HG03469 (cell line): ENCODE measurements at regions not wholly inside any gene's neighbourhood (a gene's known extent, or its start where the extent isn't known, plus 50 kb on each side); places are given as distances from the start of the nearest gene placed in this dataset.

Experiments used
- ATAC-seq: cut with Tn5 transposase; IDR thresholded peaks from one replicate; pipeline ENCODE4 v1.9.1; 2021; ENCODE audit warnings: mild to moderate bottlenecking, moderate library complexity, moderate number of reproducible peaks; ENCODE audit not compliant: unreplicated experiment

DNA sequence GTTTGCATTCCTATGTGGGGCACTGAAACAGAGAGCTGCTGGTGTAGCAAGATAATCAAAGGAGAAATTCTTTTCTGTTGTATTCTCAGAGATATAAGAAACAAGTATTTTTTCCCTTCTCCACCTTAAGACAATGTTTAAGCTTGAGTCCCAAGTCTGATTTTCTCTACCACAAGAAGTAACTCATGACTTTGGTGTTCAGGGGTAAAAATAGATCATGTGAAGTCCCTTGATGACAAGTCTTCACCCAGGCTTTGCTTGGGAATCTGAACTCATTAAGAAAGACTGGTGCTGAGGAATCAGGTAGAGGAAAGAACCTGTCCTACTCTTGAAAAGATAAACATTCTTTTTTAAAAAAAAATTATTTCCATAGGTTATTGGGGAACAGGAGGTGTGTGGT is 205.6 kb downstream of the ALDH8A1 start:
- no peak for ATAC-seq

DNA sequence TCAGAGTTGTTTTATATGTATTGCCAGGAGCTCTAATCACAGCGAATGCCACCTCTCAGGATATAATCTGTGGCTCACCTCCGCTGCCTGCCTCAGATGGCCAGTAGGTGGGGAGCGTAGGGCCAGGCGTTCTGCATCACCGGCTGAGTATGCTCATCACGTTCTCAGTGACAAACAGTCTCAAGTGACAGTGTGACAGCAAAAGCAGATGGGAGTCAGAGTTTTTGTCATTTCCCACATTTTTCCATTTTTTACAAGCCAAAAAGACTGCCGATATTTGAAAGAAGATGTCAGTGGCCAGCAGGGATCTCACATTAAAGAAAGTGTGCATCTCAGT is 208.7 kb downstream of the ALDH8A1 start:
- no peak for ATAC-seq

GRCh38 chr6:134740473-134741199 is 209.3 kb downstream of the ALDH8A1 start:
- ATAC-seq = no peak

DNA sequence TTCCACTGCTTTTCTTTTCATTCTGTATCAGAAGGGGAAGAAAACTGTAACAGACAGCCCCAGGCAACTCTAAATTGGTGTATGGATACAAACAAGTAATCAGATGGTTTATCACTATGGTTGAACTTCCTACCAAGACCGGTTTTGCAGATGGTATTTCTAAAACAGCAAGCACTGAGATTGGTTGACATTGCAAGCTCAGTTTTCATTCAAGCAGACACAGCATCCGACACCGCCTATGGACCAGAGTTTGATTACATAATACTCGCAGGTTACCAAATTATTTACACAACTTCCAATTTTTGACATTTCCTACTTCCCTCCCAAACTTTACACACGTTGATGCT is 209.9 kb downstream of the ALDH8A1 start:
- ATAC-seq = no peak

DNA sequence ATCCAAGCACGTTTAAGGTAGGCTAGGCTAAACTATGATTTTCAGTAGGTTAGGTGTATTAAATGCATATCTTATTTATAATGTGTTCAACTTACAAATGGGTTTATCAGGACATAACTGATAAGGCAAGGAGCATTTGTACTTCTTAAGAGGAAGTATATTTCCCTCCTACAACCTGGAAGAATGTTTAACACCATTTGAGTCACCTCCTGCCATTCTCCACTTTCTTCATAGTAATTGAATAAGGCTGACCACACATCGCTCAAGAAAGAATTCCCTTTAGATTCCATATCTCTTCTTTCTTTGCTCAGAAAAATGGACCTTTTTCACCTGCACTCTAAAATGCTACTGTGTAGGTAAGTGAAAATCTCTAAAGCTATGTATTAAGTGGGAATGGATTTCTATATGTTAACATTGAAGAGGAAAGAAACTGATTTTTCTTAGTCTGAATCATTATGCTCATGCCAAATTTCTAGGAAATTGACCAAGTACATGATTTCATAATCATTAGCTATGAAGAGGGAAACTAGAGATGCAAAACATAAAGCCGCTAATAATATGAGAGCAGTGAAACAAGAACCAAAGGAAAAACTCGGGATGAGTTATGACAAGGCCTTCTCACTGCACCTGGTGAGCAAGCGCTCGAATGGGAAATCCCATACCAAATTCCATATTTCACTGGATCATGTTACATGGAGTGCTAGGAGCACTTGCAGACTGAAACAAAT is 210.4 kb downstream of the ALDH8A1 start:
- ATAC-seq = no peak

DNA sequence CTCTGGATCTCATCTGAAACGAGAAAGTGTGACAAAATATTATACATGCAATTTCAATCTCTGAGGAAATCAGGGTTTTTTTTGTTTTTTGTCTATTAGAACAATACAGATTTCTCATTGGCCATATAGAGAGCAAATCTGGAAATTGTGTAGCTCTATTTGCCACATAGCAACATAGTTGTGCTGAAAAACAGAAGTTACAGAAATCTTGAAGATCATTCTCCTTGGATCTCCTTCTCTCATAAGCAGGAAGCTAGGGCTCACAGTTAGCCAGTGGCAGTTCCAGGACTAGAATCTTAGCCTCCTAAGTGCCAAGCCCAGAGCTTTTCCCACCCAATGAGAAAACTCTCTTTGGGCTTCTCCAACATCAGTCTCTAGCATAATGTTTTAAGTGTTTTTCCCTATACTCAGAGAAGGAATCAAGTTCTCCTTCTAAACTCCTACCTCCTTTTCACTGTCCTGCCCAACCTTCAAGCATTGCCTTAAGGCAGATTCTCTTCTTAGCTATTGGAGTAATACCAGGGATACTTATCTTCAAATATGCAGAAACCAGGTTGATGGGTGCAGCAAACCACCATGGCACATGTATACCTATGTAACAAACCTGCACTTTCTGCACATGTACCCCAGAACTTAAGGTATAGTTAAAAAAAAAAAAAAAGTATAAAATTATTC is 211.6 kb downstream of the ALDH8A1 start:
- ATAC-seq = no peak

- no peak for ATAC-seq
Observed at GRCh38 chr6:134735461-134735860, 214.4 kb downstream of the ALDH8A1 start.

DNA sequence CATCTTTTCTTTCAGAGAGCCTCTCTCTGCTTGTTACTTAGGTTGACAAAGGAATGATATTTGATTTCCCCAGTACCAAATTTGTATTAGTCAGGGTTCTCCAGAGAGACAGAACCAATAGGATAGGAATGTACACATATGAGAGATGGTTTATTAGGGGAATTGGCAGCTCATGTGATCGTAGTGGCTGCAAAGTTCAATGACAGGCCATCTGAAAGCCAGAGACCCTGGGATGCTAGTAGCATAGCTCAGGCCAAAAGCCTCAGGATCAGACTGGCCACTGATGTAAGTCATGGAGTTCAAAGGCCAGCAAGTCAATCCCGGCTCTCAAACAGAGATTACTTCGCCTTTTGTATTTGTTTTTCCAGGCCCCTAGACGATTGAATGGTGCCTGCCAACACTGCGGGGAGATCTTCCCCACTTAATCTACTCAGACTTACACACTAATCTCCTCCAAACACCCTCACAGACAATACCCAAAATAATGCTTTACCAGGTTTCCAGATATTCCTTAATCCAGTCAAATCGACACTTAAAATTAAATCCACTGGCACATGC is 215.5 kb downstream of the ALDH8A1 start:
- ATAC-seq = no peak

GRCh38 chr6:134733801-134734200 is 216.1 kb downstream of the ALDH8A1 start:
- no peak for ATAC-seq

DNA sequence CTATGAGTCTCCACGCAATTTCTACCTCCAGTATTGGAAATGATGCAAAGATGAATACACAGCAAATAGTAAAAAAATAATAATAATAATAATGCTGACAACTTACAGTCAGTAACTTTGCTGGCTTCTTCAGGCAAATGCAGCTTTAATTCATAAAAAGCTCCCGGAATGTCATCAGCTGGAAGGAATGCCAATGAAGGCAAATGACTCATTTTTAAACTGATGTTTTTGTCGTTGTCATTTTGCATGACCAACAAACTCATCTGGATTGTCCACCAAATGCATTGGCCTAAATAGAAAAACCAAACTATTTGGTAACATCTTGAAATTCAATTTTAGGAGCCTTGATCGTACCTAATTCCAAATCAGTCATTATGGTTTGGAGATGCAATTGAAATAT is 217.1 kb downstream of the ALDH8A1 start:
- ATAC-seq = no peak

DNA sequence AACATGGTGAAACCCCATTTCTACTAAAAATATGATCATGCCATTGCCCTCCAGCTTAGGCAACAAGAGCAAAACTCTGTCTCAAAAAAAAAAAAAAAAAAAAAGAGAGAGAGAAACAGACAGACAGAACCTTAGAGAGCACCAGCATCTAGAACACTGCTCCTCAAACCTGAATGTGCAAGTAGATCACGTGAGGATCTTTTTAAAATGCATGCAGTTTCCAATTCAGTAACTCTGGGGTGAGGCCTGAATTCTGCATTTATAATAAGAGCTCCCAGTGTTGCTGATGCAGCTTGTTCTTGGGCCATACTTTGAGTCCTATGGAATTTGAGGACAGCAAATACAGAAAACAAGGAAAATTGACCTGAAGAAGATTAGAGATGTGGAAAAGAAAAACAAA is 218.3 kb downstream of the ALDH8A1 start:
- ATAC-seq = no peak

GRCh38 chr6:134730013-134730412 is 219.9 kb downstream of the ALDH8A1 start:
- no peak for ATAC-seq

DNA sequence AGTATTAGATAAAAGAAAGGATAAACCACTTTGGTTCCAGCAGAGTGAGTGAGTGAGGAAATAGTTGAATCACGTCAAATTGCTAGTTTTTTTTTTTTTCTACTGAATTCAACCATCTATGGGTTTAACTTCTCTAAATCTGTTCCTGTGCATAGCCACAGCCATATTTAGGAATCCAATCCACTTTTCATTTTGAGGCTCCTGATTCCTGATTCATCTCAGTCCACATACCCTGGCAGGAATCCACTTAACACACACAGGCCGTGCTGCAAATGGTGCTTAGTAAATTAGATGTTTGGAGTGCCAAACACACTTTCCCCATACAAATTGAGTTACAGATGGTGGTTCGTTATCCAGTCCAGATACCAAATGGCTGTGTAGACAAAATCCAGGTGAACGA is 220.3 kb downstream of the ALDH8A1 start:
- no peak for ATAC-seq

DNA sequence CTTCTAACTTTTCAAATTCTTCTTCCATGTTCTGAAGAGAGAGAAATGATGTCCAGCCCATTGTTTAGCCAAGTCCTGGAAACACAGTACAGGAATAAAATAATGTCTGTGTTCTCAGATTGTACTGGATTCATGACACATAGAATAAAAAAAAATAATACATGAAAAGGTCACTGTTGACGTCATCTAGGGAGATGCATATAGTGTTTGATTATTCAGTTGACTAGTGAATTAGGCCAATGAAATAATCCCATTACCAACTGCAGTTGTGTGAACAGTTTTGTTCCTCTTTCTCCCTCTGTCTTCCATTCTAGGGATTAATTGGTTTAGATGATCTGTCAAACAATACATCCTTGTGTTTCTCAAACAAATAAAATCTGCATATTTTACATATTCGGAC is 222.8 kb downstream of the ALDH8A1 start:
- no peak for ATAC-seq

DNA sequence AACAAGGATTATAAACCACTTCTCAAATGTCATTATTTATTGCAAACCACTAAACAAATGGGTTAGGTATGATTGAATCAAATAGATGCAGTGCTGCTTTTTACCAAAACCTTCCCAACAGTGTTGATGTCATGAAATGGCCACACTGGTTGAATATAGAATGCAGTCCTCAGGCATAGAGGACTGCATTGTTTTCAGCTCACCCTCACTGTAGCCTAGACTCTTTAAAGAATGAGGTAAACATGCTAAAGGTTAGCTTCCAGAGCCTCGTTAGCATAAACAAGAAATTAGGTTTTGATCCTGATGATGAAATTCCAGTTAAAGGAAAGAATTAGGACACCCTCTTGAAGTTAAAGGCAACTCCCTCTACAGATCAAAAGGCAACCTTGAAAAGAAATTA is 224.3 kb downstream of the ALDH8A1 start:
- ATAC-seq = no peak

DNA sequence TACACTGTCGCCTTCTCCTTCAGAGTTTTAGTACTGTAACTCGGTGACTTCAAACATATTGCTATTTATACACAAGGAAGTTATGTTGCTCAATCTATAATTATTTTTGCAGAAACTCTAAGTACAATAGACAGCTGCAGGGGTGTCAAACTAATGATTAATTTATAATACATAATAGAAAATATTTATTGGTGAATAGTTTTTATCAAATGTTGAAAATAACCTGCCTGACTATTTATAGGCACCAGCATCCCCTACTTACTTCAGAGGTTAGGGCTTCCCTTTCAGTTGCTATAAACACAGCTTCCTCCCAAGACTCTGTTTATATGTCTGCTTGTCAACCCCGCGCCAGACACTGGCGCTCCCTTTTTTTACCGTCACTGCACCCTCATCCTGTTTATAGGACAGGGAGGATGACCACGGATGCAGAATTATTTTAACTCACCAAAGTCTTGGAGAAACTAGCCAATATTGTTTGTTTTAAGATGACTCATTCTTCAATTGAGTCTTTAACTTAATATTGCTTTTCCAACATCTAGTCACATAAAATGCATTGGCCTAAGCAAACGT is 225.0 kb downstream of the ALDH8A1 start:
- no peak for ATAC-seq

GRCh38 chr6:134723081-134723871 is 226.6 kb downstream of the ALDH8A1 start:
- no peak for ATAC-seq

- no peak for ATAC-seq
Observed at GRCh38 chr6:134722200-134722870, 227.6 kb downstream of the ALDH8A1 start.

- no peak for ATAC-seq
Observed at GRCh38 chr6:134721060-134721405, 228.9 kb downstream of the ALDH8A1 start.

DNA sequence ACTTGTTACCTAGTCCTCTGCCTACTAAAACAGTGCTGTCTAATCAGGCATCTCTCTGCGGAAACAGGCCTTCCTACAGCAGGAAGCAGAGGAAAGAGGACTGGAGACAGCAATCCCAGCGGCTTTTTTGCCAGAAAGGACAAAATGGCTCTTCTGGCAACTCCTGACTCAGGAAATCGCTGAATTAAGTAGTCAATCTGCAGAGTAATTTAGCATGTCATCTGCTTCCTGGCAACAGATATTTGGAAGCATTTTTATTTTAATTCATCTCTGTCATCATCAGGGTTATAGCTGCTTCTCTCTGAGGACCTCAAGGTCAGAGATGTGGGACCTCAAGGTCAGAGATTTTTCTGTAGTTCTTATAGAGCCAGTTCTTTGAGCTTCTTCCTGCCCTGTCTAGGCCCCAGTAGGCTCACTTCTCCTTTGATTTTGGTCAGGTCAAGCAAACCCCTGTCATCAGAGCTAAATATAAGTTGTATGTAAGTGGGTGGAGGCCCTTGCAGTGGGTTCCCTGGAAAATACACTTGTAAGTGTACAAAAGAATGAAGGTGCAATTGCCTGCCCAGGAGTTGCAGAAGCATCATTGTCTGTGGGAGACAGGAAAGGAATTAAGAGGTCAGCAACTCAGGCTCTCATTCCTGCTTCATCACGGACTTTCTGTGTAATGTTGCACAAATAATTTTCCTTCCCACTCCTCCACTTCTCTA is 229.4 kb downstream of the ALDH8A1 start:
- no peak for ATAC-seq
